Stimulated activated CD4-positive, alpha-beta T cell treated with anti-CD3 and anti-CD28 coated beads, Interleukin-15, amount 100 ng/mL, for 1 hour (primary cell): ENCODE measurements at regions not wholly inside any gene's neighbourhood (a gene's known extent, or its start where the extent isn't known, plus 50 kb on each side); places are given as distances from the start of the nearest gene placed in this dataset.
"Not testable (repeated sequence)": the region's sequence is repeated elsewhere in the genome, so short reads cannot be mapped to it uniquely, and the experiment has no call there.

ENCODE experiments used
- DNase-seq, 2 donors: peaks; one replicate each; pipeline ENCODE4 v3.0.0-alpha.2; 2020; ENCODE audit warnings: low read depth in 1 of 2, low spot score in 1 of 2

GRCh38 chr15:95170561-95171380, 939.4 kb downstream of the MCTP2 start:
- DNase-seq: no peak

GRCh38 chr15:95171564-95171963, 940.2 kb downstream of the MCTP2 start:
- no peak for DNase-seq

GRCh38 chr15:95174301-95175259, 943.2 kb downstream of the MCTP2 start:
- DNase-seq: no peak

- no peak for DNase-seq
Observed at GRCh38 chr15:95175914-95176658, 944.7 kb downstream of the MCTP2 start.

- no peak for DNase-seq
Observed at GRCh38 chr15:95176794-95177577, 945.6 kb downstream of the MCTP2 start.

GRCh38 chr15:95180530-95180929, 949.2 kb downstream of the MCTP2 start:
- DNase-seq: no peak

- no peak for DNase-seq
Observed at GRCh38 chr15:95182091-95182490, 950.7 kb downstream of the MCTP2 start.

GRCh38 chr15:95192923-95193322, 961.6 kb downstream of the MCTP2 start:
- no peak for DNase-seq

GRCh38 chr15:95194746-95195145, 963.4 kb downstream of the MCTP2 start:
- DNase-seq: no peak

GRCh38 chr15:95196176-95196915, 965.0 kb downstream of the MCTP2 start:
- DNase-seq: no peak

- no peak for DNase-seq
Observed at GRCh38 chr15:95202569-95203349, 971.4 kb downstream of the MCTP2 start.

- DNase-seq: no peak
Observed at GRCh38 chr15:95205077-95205476, 973.7 kb downstream of the MCTP2 start.

- not testable (repeated sequence) for DNase-seq
Observed at GRCh38 chr15:95205830-95206229, 974.5 kb downstream of the MCTP2 start.

GRCh38 chr15:95208071-95208470, 976.7 kb downstream of the MCTP2 start:
- DNase-seq: no peak

GRCh38 chr15:95208988-95209387, 977.6 kb downstream of the MCTP2 start:
- DNase-seq: no peak

GRCh38 chr15:95210436-95210981, 979.1 kb downstream of the MCTP2 start:
- no peak for DNase-seq

- no peak for DNase-seq
Observed at GRCh38 chr15:95215017-95215416, 983.7 kb downstream of the MCTP2 start.

- DNase-seq: no peak
Observed at GRCh38 chr15:95226835-95227234, 995.5 kb downstream of the MCTP2 start.

GRCh38 chr15:95227235-95227634, 995.9 kb downstream of the MCTP2 start:
- no peak for DNase-seq
